ENCODE measurements at regions not wholly inside any gene's neighbourhood (a gene's known extent, or its start where the extent isn't known, plus 50 kb on each side); places are given as distances from the start of the nearest gene placed in this dataset.

DNA sequence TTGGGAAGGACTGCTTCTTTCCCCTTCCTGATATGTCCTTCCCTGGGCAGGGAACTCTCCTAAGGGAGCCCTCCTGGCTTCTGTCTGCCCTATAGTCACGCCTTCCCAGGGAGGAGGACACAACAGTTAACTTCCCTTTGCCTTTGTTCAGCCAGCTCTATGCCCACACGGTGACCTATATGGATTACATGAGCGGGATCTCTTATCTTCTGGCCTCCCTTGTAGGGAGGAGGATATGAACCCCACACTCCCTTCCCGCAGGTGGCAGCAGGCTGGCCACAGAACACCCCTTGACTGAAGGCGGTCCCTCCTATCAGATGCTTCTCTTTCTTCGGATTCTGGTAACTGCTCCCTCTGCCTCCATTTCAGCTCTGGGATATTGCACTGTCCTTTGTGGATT lies 135.6 kb upstream of the MAX start:
- 92% methylated on average over 6 of the region's 6 CpGs for WGBS
- peaks cover 0 to 2% of the 10 kb centered on the region in 2 donors for H3K4me1 ChIP-seq (ENCODE audit: control insufficient read depth in 2 of 2, insufficient read depth in 2 of 2, low read length in 2 of 2)
- no peak for DNase-seq (ENCODE audit: low read depth in 6 of 9, low spot score in 9 of 9)
- H3K27me3 ChIP-seq (ENCODE audit: control insufficient read depth in 2 of 2, insufficient read depth in 1 of 2, low read length in 1 of 2): no peaks in the 10 kb centered on the region
- H3K9me3 ChIP-seq (ENCODE audit: control insufficient read depth in 2 of 2, insufficient read depth in 1 of 2, low read length in 1 of 2): no peaks in the 10 kb centered on the region
- no peaks in the 10 kb centered on the region for H3K36me3 ChIP-seq (ENCODE audit: control insufficient read depth in 2 of 2, insufficient read depth in 2 of 2, low read length in 1 of 2)
- no peak overlapping the region for H3K27ac ChIP-seq (ENCODE audit: low read depth in 1 of 2, low read length in 1 of 2)
- no peak overlapping the region for H3K4me3 ChIP-seq (ENCODE audit: low read length in 2 of 2)

DNA sequence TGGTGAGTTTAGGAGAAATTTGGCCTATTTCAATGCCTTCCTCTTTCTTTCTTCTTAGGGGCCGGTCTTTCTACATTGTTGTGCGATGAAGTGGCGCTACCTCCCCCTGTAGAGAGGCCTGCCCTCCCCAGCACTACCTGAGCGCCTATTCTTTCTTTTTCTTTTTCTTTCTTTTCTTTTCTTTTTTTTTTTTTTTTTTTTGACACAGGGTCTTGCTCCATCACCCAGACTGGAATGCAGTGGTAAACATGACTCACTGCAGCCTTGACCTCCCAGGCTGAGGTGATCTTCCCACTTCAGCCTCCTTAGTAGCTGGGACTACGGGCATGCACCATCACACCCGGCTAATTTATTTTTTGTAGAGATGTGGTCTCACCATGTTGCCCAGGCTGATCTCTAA lies 136.1 kb upstream of the MAX start:
- peaks cover 0 to 3% of the 10 kb centered on the region in 2 donors for H3K4me1 ChIP-seq (ENCODE audit: control insufficient read depth in 2 of 2, insufficient read depth in 2 of 2, low read length in 2 of 2)
- H3K9me3 ChIP-seq (ENCODE audit: control insufficient read depth in 2 of 2, insufficient read depth in 1 of 2, low read length in 1 of 2): no peaks in the 10 kb centered on the region
- WGBS: 99% methylated on average over 6 of the region's 6 CpGs
- no peak overlapping the region for H3K4me3 ChIP-seq (ENCODE audit: low read length in 2 of 2)
- H3K27ac ChIP-seq (ENCODE audit: low read depth in 1 of 2, low read length in 1 of 2): no peak overlapping the region
- DNase-seq (ENCODE audit: low read depth in 6 of 9, low spot score in 9 of 9): no peak
- H3K27me3 ChIP-seq (ENCODE audit: control insufficient read depth in 2 of 2, insufficient read depth in 1 of 2, low read length in 1 of 2): no peaks in the 10 kb centered on the region
- H3K36me3 ChIP-seq (ENCODE audit: control insufficient read depth in 2 of 2, insufficient read depth in 2 of 2, low read length in 1 of 2): no peaks in the 10 kb centered on the region

DNA sequence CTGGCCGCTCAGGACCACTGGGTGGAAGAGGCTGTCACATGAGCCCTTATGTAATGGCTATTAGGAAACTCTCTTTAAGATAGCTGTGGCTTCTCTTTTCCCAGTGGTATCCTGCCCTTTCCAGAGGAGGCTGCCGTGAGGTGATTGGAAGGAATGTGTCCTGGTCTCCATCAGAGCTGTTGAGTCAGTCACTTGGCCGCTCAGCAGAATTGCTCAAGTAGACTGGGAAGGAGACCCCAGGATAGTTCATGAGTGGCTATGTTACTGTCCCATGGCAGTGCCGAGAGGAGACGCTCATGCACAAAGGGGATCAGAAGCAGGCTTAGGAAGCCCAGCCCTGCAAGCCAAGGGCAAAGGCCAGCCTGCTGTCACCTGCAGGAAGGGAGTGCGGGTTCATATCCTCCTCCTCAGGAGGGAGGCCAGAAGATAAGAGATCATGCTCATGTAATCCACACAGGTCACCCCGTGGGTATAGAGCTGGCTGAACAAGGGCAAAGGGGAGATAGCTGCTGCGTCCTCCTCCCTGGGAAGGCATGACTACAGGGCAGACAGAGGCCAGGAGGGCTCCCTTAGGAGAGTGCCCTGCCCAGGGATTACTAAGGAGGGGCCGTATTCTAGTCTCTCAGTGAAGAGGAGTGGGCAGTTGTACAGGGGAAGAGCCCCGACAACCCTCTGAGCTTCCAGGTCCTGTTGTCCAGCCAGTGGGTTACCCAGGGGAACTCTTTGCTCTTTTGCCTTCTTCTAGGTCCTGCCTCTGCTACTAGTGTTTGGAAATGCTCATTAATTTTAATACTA lies 137.0 kb upstream of the MAX start:
- H3K27me3 ChIP-seq (ENCODE audit: control insufficient read depth in 2 of 2, insufficient read depth in 1 of 2, low read length in 1 of 2): no peaks in the 10 kb centered on the region
- no peak overlapping the region for H3K4me3 ChIP-seq (ENCODE audit: low read length in 2 of 2)
- H3K4me1 ChIP-seq (ENCODE audit: control insufficient read depth in 2 of 2, insufficient read depth in 2 of 2, low read length in 2 of 2): peaks cover 5 to 10% of the 10 kb centered on the region in 2 donors
- 93% methylated on average over 10 of the region's 10 CpGs for WGBS
- DNase-seq (ENCODE audit: low read depth in 6 of 9, low spot score in 9 of 9): no peak
- H3K9me3 ChIP-seq (ENCODE audit: control insufficient read depth in 2 of 2, insufficient read depth in 1 of 2, low read length in 1 of 2): no peaks in the 10 kb centered on the region
- H3K36me3 ChIP-seq (ENCODE audit: control insufficient read depth in 2 of 2, insufficient read depth in 2 of 2, low read length in 1 of 2): no peaks in the 10 kb centered on the region
- H3K27ac ChIP-seq (ENCODE audit: low read depth in 1 of 2, low read length in 1 of 2): no peak overlapping the region

DNA sequence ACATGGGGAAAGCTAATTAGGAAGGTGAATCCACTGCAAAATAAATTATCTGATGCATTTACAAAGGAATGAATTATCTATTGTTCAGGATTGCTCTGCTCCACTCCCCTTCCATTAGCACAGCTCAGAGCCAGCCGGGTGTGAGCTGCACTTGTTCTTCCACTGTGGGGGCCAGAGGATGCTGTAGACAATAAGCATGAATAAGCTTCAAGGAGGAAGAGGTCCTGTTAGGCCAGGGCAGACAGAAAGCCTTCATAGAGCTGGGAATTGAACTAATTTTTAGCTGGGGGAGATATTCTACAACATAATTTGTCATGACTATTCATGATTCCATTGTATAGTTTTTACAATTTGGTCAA lies 137.6 kb upstream of the MAX start:
- Histone ChIP-seq H3K27me3 (ENCODE audit: control insufficient read depth in 2 of 2, insufficient read depth in 1 of 2, low read length in 1 of 2) (no peaks in the 10 kb centered on the region), H3K27ac (ENCODE audit: low read depth in 1 of 2, low read length in 1 of 2) (no peak overlapping the region), H3K4me3 (ENCODE audit: low read length in 2 of 2) (no peak overlapping the region), H3K36me3 (ENCODE audit: control insufficient read depth in 2 of 2, insufficient read depth in 2 of 2, low read length in 1 of 2) (no peaks in the 10 kb centered on the region), H3K9me3 (ENCODE audit: control insufficient read depth in 2 of 2, insufficient read depth in 1 of 2, low read length in 1 of 2) (no peaks in the 10 kb centered on the region), H3K4me1 (ENCODE audit: control insufficient read depth in 2 of 2, insufficient read depth in 2 of 2, low read length in 2 of 2) (peaks cover 5 to 10% of the 10 kb centered on the region in 2 donors)
- 95% methylated on average over 1 of the region's 1 CpG for WGBS
- no peak for DNase-seq (ENCODE audit: low read depth in 6 of 9, low spot score in 9 of 9)

DNA sequence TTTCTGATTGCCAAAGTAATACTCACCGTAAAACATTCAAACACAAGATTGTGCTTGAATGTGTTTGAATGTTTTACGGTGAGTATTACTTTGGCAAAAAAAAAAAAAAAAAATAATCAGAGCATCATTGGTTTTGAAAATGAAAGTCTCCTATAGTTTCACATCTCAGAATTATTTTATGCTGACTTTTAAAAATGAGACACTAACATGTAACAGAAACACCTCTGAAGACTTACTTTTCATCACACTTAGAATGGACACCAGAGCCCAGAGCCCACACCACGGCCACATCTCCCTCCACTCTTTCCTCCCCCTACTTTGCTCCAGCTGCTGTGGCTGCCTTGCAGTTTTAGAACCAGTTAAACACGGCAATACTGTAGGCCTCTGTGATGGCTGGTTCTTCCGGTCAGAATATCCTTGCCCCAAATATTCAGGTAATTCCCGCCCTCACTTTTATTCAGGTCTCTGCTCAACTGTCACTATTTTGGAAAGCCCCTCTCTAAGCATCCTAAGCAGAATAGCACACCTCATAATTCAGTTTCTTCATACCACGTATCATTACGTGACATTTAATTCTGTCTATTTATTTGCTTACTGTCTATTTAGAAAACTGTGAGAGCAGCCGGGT lies 138.9 kb upstream of the MAX start:
- no peak for DNase-seq (ENCODE audit: low read depth in 6 of 9, low spot score in 9 of 9)
- Histone ChIP-seq H3K9me3 (ENCODE audit: control insufficient read depth in 2 of 2, insufficient read depth in 1 of 2, low read length in 1 of 2) (no peaks in the 10 kb centered on the region), H3K4me1 (ENCODE audit: control insufficient read depth in 2 of 2, insufficient read depth in 2 of 2, low read length in 2 of 2) (peaks cover 5 to 10% of the 10 kb centered on the region in 2 donors), H3K27me3 (ENCODE audit: control insufficient read depth in 2 of 2, insufficient read depth in 1 of 2, low read length in 1 of 2) (no peaks in the 10 kb centered on the region), H3K27ac (ENCODE audit: low read depth in 1 of 2, low read length in 1 of 2) (no peak overlapping the region), H3K36me3 (ENCODE audit: control insufficient read depth in 2 of 2, insufficient read depth in 2 of 2, low read length in 1 of 2) (no peaks in the 10 kb centered on the region), H3K4me3 (ENCODE audit: low read length in 2 of 2) (no peak overlapping the region)
- WGBS: 93% methylated on average over 9 of the region's 9 CpGs

DNA sequence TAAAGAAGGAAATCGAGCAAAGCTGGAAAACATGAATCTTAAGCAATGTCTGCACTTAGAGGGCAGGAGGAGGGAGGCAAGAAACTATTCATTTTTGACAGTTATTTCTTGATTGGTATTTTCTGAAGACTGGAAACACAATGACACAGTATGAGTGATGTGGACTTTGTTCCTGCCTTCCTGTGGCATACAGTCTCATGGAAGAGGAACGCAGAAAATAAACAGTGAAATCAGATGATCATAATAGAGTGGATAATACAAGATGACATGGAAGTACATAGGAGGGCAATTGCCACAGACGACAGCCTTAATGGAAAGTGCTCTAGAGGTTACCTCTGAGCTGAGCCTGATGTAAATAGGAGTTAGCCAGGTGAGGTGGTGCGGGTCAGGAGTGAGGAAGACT lies 140.4 kb upstream of the MAX start:
- DNase-seq (ENCODE audit: low read depth in 6 of 9, low spot score in 9 of 9): no peak
- WGBS: 95% methylated on average over 4 of the region's 4 CpGs
- H3K27ac ChIP-seq (ENCODE audit: low read depth in 1 of 2, low read length in 1 of 2): no peak overlapping the region

GRCh38 chr14:65243766-65244442 lies 141.6 kb upstream of the MAX start:
- Histone ChIP-seq H3K36me3 (ENCODE audit: control insufficient read depth in 2 of 2, insufficient read depth in 2 of 2, low read length in 1 of 2) (no peaks in the 10 kb centered on the region), H3K27ac (ENCODE audit: low read depth in 1 of 2, low read length in 1 of 2) (no peak overlapping the region), H3K4me3 (ENCODE audit: low read length in 2 of 2) (no peak overlapping the region), H3K4me1 (ENCODE audit: control insufficient read depth in 2 of 2, insufficient read depth in 2 of 2, low read length in 2 of 2) (peaks cover 5 to 10% of the 10 kb centered on the region in 2 donors), H3K9me3 (ENCODE audit: control insufficient read depth in 2 of 2, insufficient read depth in 1 of 2, low read length in 1 of 2) (no peaks in the 10 kb centered on the region), H3K27me3 (ENCODE audit: control insufficient read depth in 2 of 2, insufficient read depth in 1 of 2, low read length in 1 of 2) (no peaks in the 10 kb centered on the region)
- 75% methylated on average over 7 of the region's 7 CpGs for WGBS
- peak in 1 of 9 donors; percentile 61 for DNase-seq (ENCODE audit: low read depth in 6 of 9, low spot score in 9 of 9)

More for the DNA sequence above, 140.4 kb upstream of the MAX start:
- Histone ChIP-seq H3K36me3 (ENCODE audit: control insufficient read depth in 2 of 2, insufficient read depth in 2 of 2, low read length in 1 of 2) (no peaks in the 10 kb centered on the region), H3K4me3 (ENCODE audit: low read length in 2 of 2) (no peak overlapping the region), H3K27me3 (ENCODE audit: control insufficient read depth in 2 of 2, insufficient read depth in 1 of 2, low read length in 1 of 2) (no peaks in the 10 kb centered on the region), H3K9me3 (ENCODE audit: control insufficient read depth in 2 of 2, insufficient read depth in 1 of 2, low read length in 1 of 2) (no peaks in the 10 kb centered on the region), H3K4me1 (ENCODE audit: control insufficient read depth in 2 of 2, insufficient read depth in 2 of 2, low read length in 2 of 2) (peaks cover 5 to 10% of the 10 kb centered on the region in 2 donors)

DNA sequence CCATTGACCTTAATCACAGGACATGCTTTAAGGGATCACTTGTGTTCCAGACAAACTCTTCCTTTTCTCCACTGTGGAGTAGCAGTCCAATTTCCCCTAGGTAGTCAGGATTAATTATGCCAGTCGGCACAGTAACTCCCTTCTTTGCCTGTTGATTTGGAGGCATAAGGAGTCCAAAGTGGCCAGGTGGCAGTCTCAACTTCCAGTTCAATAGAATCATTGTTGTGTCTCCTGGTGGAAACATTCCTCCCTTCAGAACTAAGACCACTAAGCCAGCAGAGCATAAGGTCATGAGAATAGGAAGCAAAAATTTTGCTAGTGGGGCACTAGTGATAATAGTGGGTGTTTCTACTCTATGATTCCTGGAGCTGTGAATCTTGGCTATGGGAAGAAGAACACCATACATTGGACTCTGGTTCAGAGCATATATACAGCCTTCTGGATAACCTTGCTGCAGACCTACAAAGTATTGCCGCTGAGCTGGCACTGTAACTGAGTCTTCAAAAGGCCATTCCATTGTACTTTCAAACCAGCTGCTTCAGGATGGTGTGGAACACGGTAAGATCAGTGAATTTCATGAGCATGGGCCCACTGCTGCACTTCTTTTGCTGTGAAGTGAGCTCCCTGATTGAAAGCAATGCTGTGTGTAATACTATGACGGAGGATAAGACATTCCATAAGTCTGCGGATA lies 147.3 kb upstream of the MAX start:
- Histone ChIP-seq H3K36me3 (ENCODE audit: control insufficient read depth in 2 of 2, insufficient read depth in 2 of 2, low read length in 1 of 2) (no peaks in the 10 kb centered on the region), H3K4me3 (ENCODE audit: low read length in 2 of 2) (no peak overlapping the region), H3K4me1 (ENCODE audit: control insufficient read depth in 2 of 2, insufficient read depth in 2 of 2, low read length in 2 of 2) (peaks cover 6 to 11% of the 10 kb centered on the region in 2 donors), H3K27me3 (ENCODE audit: control insufficient read depth in 2 of 2, insufficient read depth in 1 of 2, low read length in 1 of 2) (no peaks in the 10 kb centered on the region), H3K9me3 (ENCODE audit: control insufficient read depth in 2 of 2, insufficient read depth in 1 of 2, low read length in 1 of 2) (no peaks in the 10 kb centered on the region), H3K27ac (ENCODE audit: low read depth in 1 of 2, low read length in 1 of 2) (no peak overlapping the region)
- DNase-seq (ENCODE audit: low read depth in 6 of 9, low spot score in 9 of 9): no peak
- WGBS: 88% methylated on average over 5 of the region's 5 CpGs

DNA sequence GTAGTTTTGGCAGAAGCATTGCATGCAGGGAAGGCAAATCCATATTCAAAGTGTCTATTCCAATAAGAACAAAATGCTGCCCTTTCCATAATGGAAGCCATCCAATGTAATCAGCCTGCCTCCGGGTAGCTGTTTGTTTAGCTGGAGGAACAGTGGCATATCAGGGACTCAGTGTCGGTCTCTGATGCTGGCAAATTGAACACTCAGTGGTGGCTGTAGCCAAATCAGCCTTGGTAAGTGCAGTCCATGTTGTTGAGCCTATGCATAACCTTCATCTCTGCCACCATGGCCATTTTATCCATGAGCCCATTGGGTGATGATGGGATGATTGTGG lies 147.8 kb upstream of the MAX start:
- no peak overlapping the region for H3K4me3 ChIP-seq (ENCODE audit: low read length in 2 of 2)
- H3K27ac ChIP-seq (ENCODE audit: low read depth in 1 of 2, low read length in 1 of 2): no peak overlapping the region
- H3K27me3 ChIP-seq (ENCODE audit: control insufficient read depth in 2 of 2, insufficient read depth in 1 of 2, low read length in 1 of 2): no peaks in the 10 kb centered on the region
- no peaks in the 10 kb centered on the region for H3K9me3 ChIP-seq (ENCODE audit: control insufficient read depth in 2 of 2, insufficient read depth in 1 of 2, low read length in 1 of 2)
- no peaks in the 10 kb centered on the region for H3K36me3 ChIP-seq (ENCODE audit: control insufficient read depth in 2 of 2, insufficient read depth in 2 of 2, low read length in 1 of 2)
- DNase-seq (ENCODE audit: low read depth in 6 of 9, low spot score in 9 of 9): no peak
- WGBS: 92% methylated on average over 2 of the region's 2 CpGs
- H3K4me1 ChIP-seq (ENCODE audit: control insufficient read depth in 2 of 2, insufficient read depth in 2 of 2, low read length in 2 of 2): peaks cover 7 to 16% of the 10 kb centered on the region in 2 donors

All from thymus (tissue), 11 donors.